Ascending aorta (tissue), 2 donors: ENCODE measurements at regions not wholly inside any gene's neighbourhood (a gene's known extent, or its start where the extent isn't known, plus 50 kb on each side); places are given as distances from the start of the nearest gene placed in this dataset.

ENCODE experiments used
- DNase-seq, 2 donors: peaks; one replicate each; pipeline ENCODE4 v3.0.0-alpha.2; 2019; ENCODE audit warnings: low spot score in 2 of 2
- H3K27ac ChIP-seq, 2 donors: fragments of 200-600 bp; sonication (generic); one replicate each; pipeline ENCODE4 v1.5.1; 2016 to 2017; ENCODE audit warnings: mild to moderate bottlenecking in 1 of 2
- H3K27me3 ChIP-seq: fragments of 200-600 bp; sonication (generic); one replicate; pipeline ENCODE4 v1.5.1; 2017
- H3K36me3 ChIP-seq, 2 donors: fragments of 200-600 bp; sonication (generic); one replicate each; pipeline ENCODE4 v1.5.1; 2016
- H3K4me1 ChIP-seq, 2 donors: fragments of 200-600 bp; sonication (generic); one replicate each; pipeline ENCODE4 v1.5.1; 2016 to 2017; ENCODE audit warnings: mild to moderate bottlenecking in 1 of 2
- H3K4me3 ChIP-seq, 2 donors: fragments of 200-600 bp; sonication (generic); one replicate each; pipeline ENCODE4 v1.5.1; 2016 to 2017; ENCODE audit warnings: mild to moderate bottlenecking in 1 of 2
- H3K9me3 ChIP-seq, 2 donors: fragments of 200-600 bp; sonication (generic); one replicate each; pipeline ENCODE4 v1.5.1; 2016
- intact Hi-C: fragments of 100-400 bp; cut with DNase I; formaldehyde crosslinking; loops from one replicate; pipeline ENCODE4 v1.15.1; 2023
- TF ChIP-seq, protein P1 (sequence below), 3 experiments: fragments of 200-600 bp in 2 of 3; fragments of 450-650 bp in 1 of 3; sonication (generic) in 2 of 3; IDR thresholded peaks; one replicate each; pipeline ENCODE4 v1.5.1; 2016 to 2019; ENCODE audit warnings: antibody characterized with exemption in 3 of 3, mild to moderate bottlenecking in 1 of 3, moderate library complexity in 1 of 3

DNA sequence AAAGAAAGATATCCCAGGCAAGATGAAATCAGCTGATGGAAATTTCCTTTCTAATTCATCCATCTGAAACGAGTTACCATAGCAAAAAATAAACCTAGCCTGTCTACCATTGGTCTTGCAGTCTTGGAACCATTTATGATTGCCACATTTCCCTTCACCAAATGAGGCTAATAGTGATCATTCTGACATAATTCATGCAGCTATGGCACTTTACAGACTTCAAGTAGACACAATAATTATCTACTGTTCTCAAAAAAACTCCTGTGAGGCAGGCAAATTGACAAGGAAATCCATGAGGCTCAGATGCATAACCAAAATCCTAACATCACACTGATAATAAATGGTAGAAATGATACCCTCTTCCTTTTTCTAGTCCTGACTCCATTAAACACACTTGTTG, 1669.7 kb upstream of the LRRTM1 start:
- no peak for DNase-seq
- Histone ChIP-seq H3K27me3 (no peaks in the 10 kb centered on the region), H3K36me3 (no peaks in the 10 kb centered on the region), H3K9me3 (no peaks in the 10 kb centered on the region), H3K4me3 (no peak overlapping the region), H3K27ac (no peak overlapping the region), H3K4me1 (no peaks in the 10 kb centered on the region)
- intact Hi-C loops = no loop called here
- TF ChIP-seq, protein P1, sequence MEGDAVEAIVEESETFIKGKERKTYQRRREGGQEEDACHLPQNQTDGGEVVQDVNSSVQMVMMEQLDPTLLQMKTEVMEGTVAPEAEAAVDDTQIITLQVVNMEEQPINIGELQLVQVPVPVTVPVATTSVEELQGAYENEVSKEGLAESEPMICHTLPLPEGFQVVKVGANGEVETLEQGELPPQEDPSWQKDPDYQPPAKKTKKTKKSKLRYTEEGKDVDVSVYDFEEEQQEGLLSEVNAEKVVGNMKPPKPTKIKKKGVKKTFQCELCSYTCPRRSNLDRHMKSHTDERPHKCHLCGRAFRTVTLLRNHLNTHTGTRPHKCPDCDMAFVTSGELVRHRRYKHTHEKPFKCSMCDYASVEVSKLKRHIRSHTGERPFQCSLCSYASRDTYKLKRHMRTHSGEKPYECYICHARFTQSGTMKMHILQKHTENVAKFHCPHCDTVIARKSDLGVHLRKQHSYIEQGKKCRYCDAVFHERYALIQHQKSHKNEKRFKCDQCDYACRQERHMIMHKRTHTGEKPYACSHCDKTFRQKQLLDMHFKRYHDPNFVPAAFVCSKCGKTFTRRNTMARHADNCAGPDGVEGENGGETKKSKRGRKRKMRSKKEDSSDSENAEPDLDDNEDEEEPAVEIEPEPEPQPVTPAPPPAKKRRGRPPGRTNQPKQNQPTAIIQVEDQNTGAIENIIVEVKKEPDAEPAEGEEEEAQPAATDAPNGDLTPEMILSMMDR (IDR thresholded peaks at IDR 0.05) = no peak

DNA sequence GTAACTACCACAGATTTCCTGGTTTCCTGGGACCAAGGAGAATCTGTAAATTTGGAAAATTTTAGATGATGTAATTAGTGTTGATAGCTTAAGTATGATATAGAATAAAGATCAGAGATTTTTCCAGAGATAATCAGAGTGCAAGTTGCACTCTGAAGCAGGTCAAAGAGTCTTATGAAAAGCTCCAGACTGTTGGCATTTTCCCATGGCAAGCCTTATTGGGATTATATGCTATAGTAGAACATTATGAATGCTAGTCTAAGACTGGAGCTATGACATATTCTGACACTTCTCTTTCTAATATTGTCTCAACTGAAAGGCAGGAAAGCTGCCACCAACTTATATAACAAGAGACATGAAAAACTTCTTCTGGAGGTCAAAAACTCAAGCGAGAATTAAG, 1638.3 kb upstream of the LRRTM1 start:
- H3K27me3 ChIP-seq = no peaks in the 10 kb centered on the region
- intact Hi-C loops = no loop called here
- H3K4me1 ChIP-seq = no peaks in the 10 kb centered on the region
- H3K27ac ChIP-seq = no peak overlapping the region
- no peaks in the 10 kb centered on the region for H3K9me3 ChIP-seq
- H3K4me3 ChIP-seq = no peak overlapping the region
- no peak for DNase-seq
- H3K36me3 ChIP-seq = no peaks in the 10 kb centered on the region
- TF ChIP-seq, protein P1 (IDR thresholded peaks at IDR 0.05) = no peak

DNA sequence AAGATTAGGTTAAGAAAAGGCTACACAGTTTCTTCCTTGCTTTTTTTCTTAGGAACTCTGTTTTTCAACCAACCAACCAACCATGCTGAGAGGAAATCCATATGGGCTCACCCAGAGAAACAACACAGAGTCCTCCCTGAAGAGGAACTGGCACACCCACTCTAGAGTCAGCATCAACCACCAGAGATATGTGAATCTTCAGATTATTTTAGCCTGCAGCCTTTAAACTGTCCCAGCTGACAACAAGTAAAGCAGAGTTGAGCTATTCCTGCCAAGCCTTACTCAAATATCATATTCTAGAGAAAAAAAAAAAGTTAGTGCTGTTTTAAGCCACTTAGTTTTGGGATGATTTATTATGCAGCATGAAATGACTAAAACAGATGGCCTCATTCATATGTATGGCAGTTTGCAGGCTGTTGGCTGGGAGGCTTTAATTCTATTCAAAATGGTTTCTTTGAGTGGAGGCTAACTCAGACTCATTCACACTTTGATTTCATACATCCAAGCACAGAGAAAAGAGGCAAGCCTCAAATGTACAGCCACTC, 1637.7 kb upstream of the LRRTM1 start:
- H3K4me1 ChIP-seq = no peaks in the 10 kb centered on the region
- H3K27me3 ChIP-seq = no peaks in the 10 kb centered on the region
- intact Hi-C loops = no loop called here
- no peak overlapping the region for H3K27ac ChIP-seq
- H3K4me3 ChIP-seq = no peak overlapping the region
- TF ChIP-seq, protein P1 (IDR thresholded peaks at IDR 0.05) = no peak
- H3K9me3 ChIP-seq = no peaks in the 10 kb centered on the region
- no peak for DNase-seq
- H3K36me3 ChIP-seq = no peaks in the 10 kb centered on the region

DNA sequence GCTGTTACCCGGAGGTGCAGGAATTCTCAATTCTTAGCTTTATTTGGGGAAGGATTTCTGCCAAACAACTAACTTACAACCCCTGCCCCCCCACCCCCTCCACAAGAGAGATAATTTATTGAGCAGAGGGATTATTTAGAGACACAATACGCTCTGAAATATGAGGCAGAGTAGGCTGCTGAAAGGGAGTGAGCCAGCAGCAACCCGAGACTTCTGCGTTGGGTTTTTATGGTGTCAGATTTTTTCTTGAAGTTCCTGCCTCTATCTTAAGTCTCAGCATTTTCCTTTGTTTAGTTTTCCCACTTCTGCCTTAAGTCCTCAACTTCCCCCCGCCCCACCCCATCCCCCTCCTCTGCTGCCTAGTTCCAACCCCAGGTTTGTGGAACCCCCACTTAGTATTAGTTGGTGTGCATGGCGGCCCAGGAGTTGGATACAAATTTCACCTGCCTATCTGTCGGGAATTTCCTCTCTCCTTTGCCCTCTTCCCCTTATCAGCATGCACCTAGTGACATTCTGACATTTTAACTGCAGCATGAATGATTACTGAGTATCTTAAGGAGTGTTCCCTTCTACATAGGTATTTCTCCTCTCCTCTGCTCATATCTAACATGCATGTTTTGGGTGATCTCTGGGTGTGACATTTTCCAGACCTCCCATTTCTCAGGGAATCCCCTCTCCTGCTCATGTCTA, 1635.9 kb upstream of the LRRTM1 start:
- TF ChIP-seq, protein P1 (IDR thresholded peaks at IDR 0.05) = no peak
- H3K27ac ChIP-seq = no peak overlapping the region
- DNase-seq = no peak
- no peaks in the 10 kb centered on the region for H3K36me3 ChIP-seq
- intact Hi-C loops = no loop called here
- H3K4me1 ChIP-seq = no peaks in the 10 kb centered on the region
- H3K9me3 ChIP-seq = no peaks in the 10 kb centered on the region
- no peaks in the 10 kb centered on the region for H3K27me3 ChIP-seq
- no peak overlapping the region for H3K4me3 ChIP-seq

DNA sequence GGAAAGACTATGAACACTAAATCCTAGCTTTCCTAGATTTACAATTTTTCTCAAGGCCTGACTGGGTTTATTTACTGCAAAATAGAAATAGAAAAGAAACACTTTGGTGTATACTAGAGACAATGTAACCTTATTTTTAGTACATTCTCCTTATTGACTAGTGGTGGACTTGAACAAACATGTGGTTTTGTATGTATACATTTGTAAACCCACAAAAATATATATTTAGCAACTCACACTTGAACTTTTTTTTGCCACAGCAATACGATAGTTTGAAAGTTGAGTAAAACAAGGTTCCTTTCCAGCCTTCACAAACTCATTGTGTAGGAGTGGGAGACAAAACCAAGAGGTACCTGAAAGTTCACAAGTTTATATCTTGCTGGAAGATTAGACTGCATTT, 1633.4 kb upstream of the LRRTM1 start:
- Histone ChIP-seq H3K27me3 (no peaks in the 10 kb centered on the region), H3K4me3 (no peak overlapping the region), H3K27ac (no peak overlapping the region), H3K9me3 (no peaks in the 10 kb centered on the region), H3K4me1 (no peaks in the 10 kb centered on the region), H3K36me3 (no peaks in the 10 kb centered on the region)
- TF ChIP-seq, protein P1 (IDR thresholded peaks at IDR 0.05) = no peak
- intact Hi-C loops = no loop called here
- DNase-seq = no peak
